H9 (cell line): ENCODE measurements at regions not wholly inside any gene's neighbourhood (a gene's known extent, or its start where the extent isn't known, plus 50 kb on each side); places are given as distances from the start of the nearest gene placed in this dataset.

Source experiments
- DNase-seq: peaks from one replicate; pipeline ENCODE4 v3.0.0-alpha.2; 2017
- H2AFZ ChIP-seq: one replicate; pipeline ENCODE4 v1.6.1; 2013; ENCODE audit warnings: mild to moderate bottlenecking, low read length, control low read depth, moderate library complexity
- H2AK5ac ChIP-seq: 2 replicates; pipeline ENCODE4 v1.6.1; 2013; ENCODE audit warnings: low read length, control low read depth, mixed read lengths; ENCODE audit not compliant: insufficient read length
- H2BK120ac ChIP-seq: one replicate; pipeline ENCODE4 v1.6.1; 2013; ENCODE audit warnings: low read depth, mild to moderate bottlenecking, low read length, control low read depth, inconsistent platforms; ENCODE audit not compliant: poor library complexity, severe bottlenecking
- H2BK12ac ChIP-seq: 2 replicates; pipeline ENCODE4 v1.6.1; 2013; ENCODE audit warnings: low read length, control low read depth, mixed read lengths, low read depth; ENCODE audit not compliant: insufficient read length
- H2BK15ac ChIP-seq: 2 replicates; pipeline ENCODE4 v1.6.1; 2013; ENCODE audit warnings: low read depth, low read length, control low read depth
- H2BK20ac ChIP-seq: one replicate; pipeline ENCODE4 v1.6.1; 2013; ENCODE audit warnings: low read depth, mild to moderate bottlenecking, low read length, control low read depth, inconsistent platforms; ENCODE audit not compliant: poor library complexity, severe bottlenecking
- H2BK5ac ChIP-seq: 2 replicates; pipeline ENCODE4 v1.6.1; 2013; ENCODE audit warnings: low read length, control low read depth, mixed read lengths; ENCODE audit not compliant: insufficient read length
- H3K14ac ChIP-seq: 2 replicates; pipeline ENCODE4 v1.6.1; 2013; ENCODE audit warnings: low read length, control low read depth; ENCODE audit not compliant: insufficient read depth
- H3K18ac ChIP-seq: 2 replicates; pipeline ENCODE4 v1.6.1; 2013; ENCODE audit warnings: low read depth, mild to moderate bottlenecking, mixed read lengths, low read length, control low read depth; ENCODE audit not compliant: insufficient read length
- H3K23ac ChIP-seq: 2 replicates; pipeline ENCODE4 v1.6.1; 2013; ENCODE audit warnings: low read length, control low read depth, mixed read lengths, low read depth; ENCODE audit not compliant: insufficient read length
- H3K23me2 ChIP-seq: 2 replicates; pipeline ENCODE4 v1.6.1; 2013; ENCODE audit warnings: low read depth, mild to moderate bottlenecking, mixed read lengths, low read length, control low read depth; ENCODE audit not compliant: insufficient read length, poor library complexity, severe bottlenecking
- H3K27ac ChIP-seq: 2 replicates; pipeline ENCODE4 v1.5.1; 2013; ENCODE audit warnings: low read length, control low read depth, mixed read lengths, low read depth; ENCODE audit not compliant: insufficient read length
- H3K27me3 ChIP-seq: 2 replicates; pipeline ENCODE4 v1.6.1; 2013; ENCODE audit warnings: low read length, control low read depth, inconsistent platforms; ENCODE audit not compliant: insufficient read depth
- H3K4ac ChIP-seq: 2 replicates; pipeline ENCODE4 v1.6.1; 2013; ENCODE audit warnings: low read depth, mild to moderate bottlenecking, control low read depth, inconsistent platforms, low read length, moderate library complexity
- H3K4me1 ChIP-seq: 2 replicates; pipeline ENCODE4 v1.6.1; 2013; ENCODE audit warnings: low read length, control low read depth, inconsistent platforms; ENCODE audit not compliant: insufficient read depth
- H3K4me2 ChIP-seq: 2 replicates; pipeline ENCODE4 v1.6.1; 2013; ENCODE audit warnings: low read length, control low read depth, mixed read lengths; ENCODE audit not compliant: insufficient read length, insufficient read depth
- H3K56ac ChIP-seq: 2 replicates; pipeline ENCODE4 v1.6.1; 2013; ENCODE audit warnings: low read depth, mild to moderate bottlenecking, mixed read lengths, low read length, control low read depth; ENCODE audit not compliant: insufficient read length
- H3K79me1 ChIP-seq: 2 replicates; pipeline ENCODE4 v1.6.1; 2013; ENCODE audit warnings: low read depth, mild to moderate bottlenecking, moderate library complexity, low read length, control low read depth, inconsistent platforms; ENCODE audit not compliant: insufficient read depth, poor library complexity, severe bottlenecking
- H3K79me2 ChIP-seq: 2 replicates; pipeline ENCODE4 v1.6.1; 2013; ENCODE audit warnings: low read length, control low read depth, inconsistent platforms; ENCODE audit not compliant: insufficient read depth
- H3K9ac ChIP-seq: 2 replicates; pipeline ENCODE4 v1.6.1; 2013; ENCODE audit warnings: low read length, control low read depth, mixed read lengths; ENCODE audit not compliant: insufficient read length; ENCODE audit errors: extremely low read depth
- H3K9me3 ChIP-seq: one replicate; pipeline ENCODE4 v1.6.1; 2013; ENCODE audit warnings: low read depth, low read length, inconsistent platforms; ENCODE audit not compliant: control insufficient read depth
- H3T11ph ChIP-seq: one replicate; pipeline ENCODE4 v1.6.1; 2013; ENCODE audit warnings: mild to moderate bottlenecking, low read length, control low read depth, inconsistent platforms
- H4K20me1 ChIP-seq: one replicate; pipeline ENCODE4 v1.6.1; 2013; ENCODE audit not compliant: control insufficient read depth, insufficient read length, insufficient read depth
- H4K5ac ChIP-seq: 2 replicates; pipeline ENCODE4 v1.6.1; 2013; ENCODE audit warnings: low read depth, mild to moderate bottlenecking, mixed read lengths, low read length, control low read depth; ENCODE audit not compliant: insufficient read length
- H4K8ac ChIP-seq: replicated peaks from 2 replicates; pipeline ENCODE4 v1.6.1; 2013; ENCODE audit warnings: low read length, control low read depth, mixed read lengths, low read depth; ENCODE audit not compliant: insufficient read length
- H4K91ac ChIP-seq: 2 replicates; pipeline ENCODE4 v1.6.1; 2013; ENCODE audit warnings: low read depth, mild to moderate bottlenecking, moderate library complexity, mixed read lengths, low read length, control low read depth; ENCODE audit not compliant: insufficient read length
- H3K27ac Mint-ChIP-seq, 3 experiments: 2 replicates in 2 of 3; 3 replicates in 1 of 3; pipeline ENCODE4 v1.8.0; 2020 to 2021; ENCODE audit warnings: mixed read lengths in 3 of 3, mild to moderate bottlenecking in 1 of 3, moderate library complexity in 1 of 3
- H3K27me3 Mint-ChIP-seq: 2 replicates; pipeline ENCODE4 v1.8.0; 2021; ENCODE audit warnings: low read depth, mild to moderate bottlenecking, moderate library complexity, mixed read lengths
- H3K36me3 Mint-ChIP-seq, 3 experiments: 2 replicates in 2 of 3; 3 replicates in 1 of 3; pipeline ENCODE4 v1.8.0; 2020 to 2021; ENCODE audit warnings: low read depth in 3 of 3, mixed read lengths in 3 of 3; ENCODE audit not compliant: insufficient read depth in 1 of 3
- H3K4me1 Mint-ChIP-seq, 2 experiments: 2 replicates each; pipeline ENCODE4 v1.8.0; 2020; ENCODE audit warnings: mixed read lengths in 2 of 2
- H3K4me3 Mint-ChIP-seq, 2 experiments: 2 replicates in 1 of 2; 3 replicates in 1 of 2; pipeline ENCODE4 v1.8.0; 2020 to 2021; ENCODE audit warnings: mild to moderate bottlenecking in 2 of 2, mixed read lengths in 2 of 2, moderate library complexity in 1 of 2
- H3K9me3 Mint-ChIP-seq, 2 experiments: 2 replicates in 1 of 2; 3 replicates in 1 of 2; pipeline ENCODE4 v1.8.0; 2020; ENCODE audit warnings: mild to moderate bottlenecking in 2 of 2, mixed read lengths in 2 of 2, moderate library complexity in 1 of 2
- WGBS: extraction: QIAGEN DNeasy Blood & Tissue Kit; methylation state at CpG from one replicate; pipeline ENCODE4 v1.1.7; 2013; ENCODE audit warnings: missing lambda C conversion rate, low lambda C conversion rate, mixed read lengths; ENCODE audit not compliant: insufficient read length; ENCODE audit errors: extremely low coverage; 5-methylcytosine and 5-hydroxymethylcytosine counted together
- TF ChIP-seq, protein P1 (sequence below): fragments of 200-600 bp; sonication (generic); conservative IDR thresholded peaks from 3 replicates; pipeline ENCODE4 v1.8.0; 2021; ENCODE audit warnings: antibody characterized with exemption, mild to moderate bottlenecking

- Histone ChIP-seq H3K79me2 (no peaks in the 10 kb centered on the region), H3K4me1 (no peaks in the 10 kb centered on the region), H3K56ac (no peak overlapping the region), H2BK120ac (no peak overlapping the region), H4K8ac (no peak overlapping the region), H3K23me2 (no peaks in the 10 kb centered on the region), H2BK20ac (no peak overlapping the region), H3K4ac (no peak overlapping the region), H3K18ac (no peak overlapping the region), H2BK15ac (no peak overlapping the region), H3K23ac (no peak overlapping the region), H4K5ac (no peak overlapping the region), H3K27ac (no peak overlapping the region), H2BK12ac (no peak overlapping the region), H3T11ph (no peak overlapping the region), H2BK5ac (no peak overlapping the region), H3K79me1 (no peaks in the 10 kb centered on the region), H4K91ac (no peak overlapping the region), H2AFZ (no peak overlapping the region), H3K9ac (no peak overlapping the region), H3K4me2 (no peak overlapping the region), H3K14ac (no peak overlapping the region), H3K9me3 (no peaks in the 10 kb centered on the region), H3K27me3 (no peaks in the 10 kb centered on the region), H2AK5ac (no peak overlapping the region), H4K20me1 (no peaks in the 10 kb centered on the region)
- H3K4me1 Mint-ChIP-seq, result peaks cover 3 to 5% of the 10 kb centered on the region in 2 experiments; a peak in 3 of 4 replicates
- no peak overlapping the region for H3K4me3 Mint-ChIP-seq
- whole genome bisulfite sequencing, result no CpG with 5 or more reads among the region's 3 CpGs
- no peak for DNase-seq
- no peaks in the 10 kb centered on the region for H3K27me3 Mint-ChIP-seq
- TF ChIP-seq, protein P1, sequence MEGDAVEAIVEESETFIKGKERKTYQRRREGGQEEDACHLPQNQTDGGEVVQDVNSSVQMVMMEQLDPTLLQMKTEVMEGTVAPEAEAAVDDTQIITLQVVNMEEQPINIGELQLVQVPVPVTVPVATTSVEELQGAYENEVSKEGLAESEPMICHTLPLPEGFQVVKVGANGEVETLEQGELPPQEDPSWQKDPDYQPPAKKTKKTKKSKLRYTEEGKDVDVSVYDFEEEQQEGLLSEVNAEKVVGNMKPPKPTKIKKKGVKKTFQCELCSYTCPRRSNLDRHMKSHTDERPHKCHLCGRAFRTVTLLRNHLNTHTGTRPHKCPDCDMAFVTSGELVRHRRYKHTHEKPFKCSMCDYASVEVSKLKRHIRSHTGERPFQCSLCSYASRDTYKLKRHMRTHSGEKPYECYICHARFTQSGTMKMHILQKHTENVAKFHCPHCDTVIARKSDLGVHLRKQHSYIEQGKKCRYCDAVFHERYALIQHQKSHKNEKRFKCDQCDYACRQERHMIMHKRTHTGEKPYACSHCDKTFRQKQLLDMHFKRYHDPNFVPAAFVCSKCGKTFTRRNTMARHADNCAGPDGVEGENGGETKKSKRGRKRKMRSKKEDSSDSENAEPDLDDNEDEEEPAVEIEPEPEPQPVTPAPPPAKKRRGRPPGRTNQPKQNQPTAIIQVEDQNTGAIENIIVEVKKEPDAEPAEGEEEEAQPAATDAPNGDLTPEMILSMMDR, result no peak
- no peaks in the 10 kb centered on the region for H3K9me3 Mint-ChIP-seq
- H3K36me3 Mint-ChIP-seq, result no peaks in the 10 kb centered on the region
- no peak overlapping the region for H3K27ac Mint-ChIP-seq
Measured at GRCh38 chr13:103391936-103392335, 325.7 kb upstream of the SLC10A2 start.
